ENCODE measurements at regions not wholly inside any gene's neighbourhood (a gene's known extent, or its start where the extent isn't known, plus 50 kb on each side); places are given as distances from the start of the nearest gene placed in this dataset.

- Mint-ChIP-seq H3K4me3 (no peak overlapping the region), H3K36me3 (ENCODE audit: low read depth) (no peaks in the 10 kb centered on the region), H3K27ac (no peak overlapping the region), H3K4me1 (no peaks in the 10 kb centered on the region), H3K27me3 (ENCODE audit: low read depth) (peaks cover 37% of the 10 kb centered on the region), H3K9me3 (no peaks in the 10 kb centered on the region)
- TF ChIP-seq, protein P1, sequence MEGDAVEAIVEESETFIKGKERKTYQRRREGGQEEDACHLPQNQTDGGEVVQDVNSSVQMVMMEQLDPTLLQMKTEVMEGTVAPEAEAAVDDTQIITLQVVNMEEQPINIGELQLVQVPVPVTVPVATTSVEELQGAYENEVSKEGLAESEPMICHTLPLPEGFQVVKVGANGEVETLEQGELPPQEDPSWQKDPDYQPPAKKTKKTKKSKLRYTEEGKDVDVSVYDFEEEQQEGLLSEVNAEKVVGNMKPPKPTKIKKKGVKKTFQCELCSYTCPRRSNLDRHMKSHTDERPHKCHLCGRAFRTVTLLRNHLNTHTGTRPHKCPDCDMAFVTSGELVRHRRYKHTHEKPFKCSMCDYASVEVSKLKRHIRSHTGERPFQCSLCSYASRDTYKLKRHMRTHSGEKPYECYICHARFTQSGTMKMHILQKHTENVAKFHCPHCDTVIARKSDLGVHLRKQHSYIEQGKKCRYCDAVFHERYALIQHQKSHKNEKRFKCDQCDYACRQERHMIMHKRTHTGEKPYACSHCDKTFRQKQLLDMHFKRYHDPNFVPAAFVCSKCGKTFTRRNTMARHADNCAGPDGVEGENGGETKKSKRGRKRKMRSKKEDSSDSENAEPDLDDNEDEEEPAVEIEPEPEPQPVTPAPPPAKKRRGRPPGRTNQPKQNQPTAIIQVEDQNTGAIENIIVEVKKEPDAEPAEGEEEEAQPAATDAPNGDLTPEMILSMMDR (IDR thresholded peaks at IDR 0.05; ENCODE audit: unreplicated experiment in 3 of 3) = no peak
Measured at GRCh38 chr4:41851621-41852020, 83.6 kb upstream of the TMEM33 start.

- Mint-ChIP-seq H3K4me3 (no peak overlapping the region), H3K4me1 (no peaks in the 10 kb centered on the region), H3K36me3 (ENCODE audit: low read depth) (no peaks in the 10 kb centered on the region), H3K27me3 (ENCODE audit: low read depth) (peaks cover 9% of the 10 kb centered on the region), H3K9me3 (no peaks in the 10 kb centered on the region), H3K27ac (no peak overlapping the region)
- TF ChIP-seq, protein P1 (IDR thresholded peaks at IDR 0.05; ENCODE audit: unreplicated experiment in 3 of 3) = no peak
Measured at GRCh38 chr4:41844327-41844726, 90.9 kb upstream of the TMEM33 start.

GRCh38 chr4:41839916-41840854 lies 91.7 kb upstream of the PHOX2B start:
- no peaks in the 10 kb centered on the region for H3K36me3 Mint-ChIP-seq (ENCODE audit: low read depth)
- H3K4me1 Mint-ChIP-seq = no peaks in the 10 kb centered on the region
- H3K9me3 Mint-ChIP-seq = no peaks in the 10 kb centered on the region
- TF ChIP-seq, protein P1 (IDR thresholded peaks at IDR 0.05; ENCODE audit: unreplicated experiment in 3 of 3) = no peak
- peaks cover 9% of the 10 kb centered on the region for H3K27me3 Mint-ChIP-seq (ENCODE audit: low read depth)
- H3K27ac Mint-ChIP-seq = no peak overlapping the region
- no peak overlapping the region for H3K4me3 Mint-ChIP-seq

DNA sequence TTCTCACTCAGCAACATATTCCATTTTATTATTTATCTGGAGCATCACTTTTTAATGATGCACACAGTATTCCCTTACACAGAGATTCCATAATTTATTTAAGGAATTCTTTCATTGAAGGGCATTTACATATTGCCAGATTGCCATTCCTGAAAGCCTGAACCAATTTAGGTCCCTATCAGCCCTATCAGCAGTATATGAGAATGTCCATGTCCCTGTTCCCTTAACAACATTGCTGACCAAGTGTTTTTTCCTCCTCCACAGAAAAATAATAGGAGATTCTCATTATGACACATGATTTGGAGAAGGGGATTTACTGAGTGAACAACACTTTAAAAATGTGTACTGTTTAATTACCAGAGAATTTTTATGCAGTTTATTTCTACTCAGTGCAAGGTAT lies 90.1 kb upstream of the PHOX2B start:
- Mint-ChIP-seq H3K27ac (no peak overlapping the region), H3K4me1 (no peaks in the 10 kb centered on the region), H3K4me3 (no peak overlapping the region), H3K9me3 (no peaks in the 10 kb centered on the region), H3K36me3 (ENCODE audit: low read depth) (no peaks in the 10 kb centered on the region), H3K27me3 (ENCODE audit: low read depth) (peaks cover 9% of the 10 kb centered on the region)
- TF ChIP-seq, protein P1 (IDR thresholded peaks at IDR 0.05; ENCODE audit: unreplicated experiment in 3 of 3) = no peak

DNA sequence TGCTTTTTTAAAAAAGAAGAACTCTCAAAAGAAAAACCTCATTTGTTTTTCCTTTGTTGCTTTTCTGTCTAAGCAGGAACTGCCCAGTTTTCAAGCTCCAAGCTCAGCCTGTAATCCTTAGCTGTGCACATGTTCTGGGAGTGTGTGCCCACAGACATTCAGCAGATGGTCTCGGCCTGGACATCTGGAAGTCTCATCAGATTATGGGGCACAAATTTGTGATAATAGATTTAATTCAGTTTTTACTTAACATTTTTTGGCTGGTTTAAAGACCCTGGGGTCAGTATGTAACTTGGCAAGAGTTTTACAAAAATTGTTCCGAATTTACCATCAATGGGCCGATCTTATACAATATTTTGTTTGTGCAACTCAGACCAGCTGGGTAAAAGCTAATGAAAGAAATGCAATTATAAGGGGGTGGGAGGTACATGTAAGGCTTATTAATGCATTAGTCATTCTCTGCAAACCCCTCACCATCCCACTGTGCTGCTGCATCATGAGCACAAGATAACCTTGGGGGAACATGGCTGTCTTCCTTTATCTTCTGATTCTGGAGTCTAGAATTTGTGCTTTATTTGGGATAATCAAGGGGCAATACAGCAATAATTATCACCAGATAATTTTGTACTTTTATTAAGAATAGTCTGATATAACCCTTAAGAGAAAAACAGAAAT lies 86.9 kb upstream of the PHOX2B start:
- Mint-ChIP-seq H3K36me3 (ENCODE audit: low read depth) (no peaks in the 10 kb centered on the region), H3K4me3 (no peak overlapping the region), H3K27ac (no peak overlapping the region), H3K4me1 (no peaks in the 10 kb centered on the region), H3K9me3 (no peaks in the 10 kb centered on the region), H3K27me3 (ENCODE audit: low read depth) (peaks cover 16% of the 10 kb centered on the region)
- TF ChIP-seq, protein P1 (IDR thresholded peaks at IDR 0.05; ENCODE audit: unreplicated experiment in 3 of 3) = no peak

Measured in nephron (organoid).